Thoracic aorta (tissue), 2 donors: ENCODE measurements at regions not wholly inside any gene's neighbourhood (a gene's known extent, or its start where the extent isn't known, plus 50 kb on each side); places are given as distances from the start of the nearest gene placed in this dataset.
A peak's percentile ranks its signal among the peaks of the same experiment; 100 is the strongest.
"Not testable (repeated sequence)": the region's sequence is repeated elsewhere in the genome, so short reads cannot be mapped to it uniquely, and the experiment has no call there.

Experiments used
- ATAC-seq: fragments of 150-250 bp; one replicate; pipeline ENCODE4 v1.8.0; 2017; ENCODE audit warnings: low read depth; ENCODE audit not compliant: insufficient number of reproducible peaks, low FRiP score
- DNase-seq: peaks from one replicate; pipeline ENCODE4 v3.0.0-alpha.2; 2020; ENCODE audit warnings: low spot score
- H3K27ac ChIP-seq, 2 donors: fragments of 200-600 bp; sonication (generic); 1 replicate in 1 of 2; 2 replicates in 1 of 2; pipeline ENCODE4 v1.5.1; 2016; ENCODE audit warnings: mild to moderate bottlenecking in 2 of 2, moderate library complexity in 2 of 2
- H3K27me3 ChIP-seq: fragments of 200-600 bp; sonication (generic); replicated peaks from 2 replicates; pipeline ENCODE4 v1.6.0; 2016; ENCODE audit warnings: mild to moderate bottlenecking; ENCODE audit not compliant: insufficient read depth
- H3K36me3 ChIP-seq: fragments of 200-600 bp; sonication (generic); one replicate; pipeline ENCODE4 v1.5.1; 2016
- H3K4me1 ChIP-seq, 2 donors: fragments of 200-600 bp; sonication (generic); 1 replicate in 1 of 2; 2 replicates in 1 of 2; pipeline versions ENCODE4 v1.5.1 to v1.6.0; 2016; ENCODE audit warnings: low read depth in 2 of 2, mild to moderate bottlenecking in 1 of 2; ENCODE audit not compliant: control insufficient read depth in 1 of 2
- H3K4me3 ChIP-seq: fragments of 200-600 bp; sonication (generic); 2 replicates; pipeline ENCODE4 v1.5.1; 2016; ENCODE audit warnings: mild to moderate bottlenecking
- H3K9me3 ChIP-seq: fragments of 200-600 bp; sonication (generic); 2 replicates; pipeline ENCODE4 v1.5.1; 2016
- TF ChIP-seq, protein P1 (sequence below): fragments of 200-600 bp; sonication (generic); IDR thresholded peaks from one replicate; pipeline ENCODE4 v1.5.1; 2019; ENCODE audit warnings: antibody characterized with exemption

DNA sequence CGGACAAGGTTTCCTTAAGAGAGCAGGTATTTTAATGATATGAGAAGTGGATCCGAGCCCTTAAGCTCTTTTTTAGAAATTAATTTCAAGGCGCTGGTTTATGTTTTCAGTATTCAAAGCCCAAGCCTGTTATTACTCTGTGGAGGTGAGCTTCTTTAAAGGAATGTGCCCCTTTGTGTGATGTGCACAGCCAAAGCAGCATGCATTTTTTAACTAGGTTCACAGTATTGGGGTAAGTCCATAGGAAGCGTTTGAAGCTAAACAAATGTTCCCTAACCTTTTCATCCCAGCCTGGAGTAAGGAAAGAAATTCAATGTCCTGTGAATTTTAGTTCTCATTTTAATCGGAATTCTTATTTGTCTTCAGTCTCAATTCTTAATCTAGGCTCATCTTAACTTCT lies 217.5 kb downstream of the KCTD12 start:
- TF ChIP-seq, protein P1, sequence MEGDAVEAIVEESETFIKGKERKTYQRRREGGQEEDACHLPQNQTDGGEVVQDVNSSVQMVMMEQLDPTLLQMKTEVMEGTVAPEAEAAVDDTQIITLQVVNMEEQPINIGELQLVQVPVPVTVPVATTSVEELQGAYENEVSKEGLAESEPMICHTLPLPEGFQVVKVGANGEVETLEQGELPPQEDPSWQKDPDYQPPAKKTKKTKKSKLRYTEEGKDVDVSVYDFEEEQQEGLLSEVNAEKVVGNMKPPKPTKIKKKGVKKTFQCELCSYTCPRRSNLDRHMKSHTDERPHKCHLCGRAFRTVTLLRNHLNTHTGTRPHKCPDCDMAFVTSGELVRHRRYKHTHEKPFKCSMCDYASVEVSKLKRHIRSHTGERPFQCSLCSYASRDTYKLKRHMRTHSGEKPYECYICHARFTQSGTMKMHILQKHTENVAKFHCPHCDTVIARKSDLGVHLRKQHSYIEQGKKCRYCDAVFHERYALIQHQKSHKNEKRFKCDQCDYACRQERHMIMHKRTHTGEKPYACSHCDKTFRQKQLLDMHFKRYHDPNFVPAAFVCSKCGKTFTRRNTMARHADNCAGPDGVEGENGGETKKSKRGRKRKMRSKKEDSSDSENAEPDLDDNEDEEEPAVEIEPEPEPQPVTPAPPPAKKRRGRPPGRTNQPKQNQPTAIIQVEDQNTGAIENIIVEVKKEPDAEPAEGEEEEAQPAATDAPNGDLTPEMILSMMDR, result no peak
- no peaks in the 10 kb centered on the region for H3K27me3 ChIP-seq

DNA sequence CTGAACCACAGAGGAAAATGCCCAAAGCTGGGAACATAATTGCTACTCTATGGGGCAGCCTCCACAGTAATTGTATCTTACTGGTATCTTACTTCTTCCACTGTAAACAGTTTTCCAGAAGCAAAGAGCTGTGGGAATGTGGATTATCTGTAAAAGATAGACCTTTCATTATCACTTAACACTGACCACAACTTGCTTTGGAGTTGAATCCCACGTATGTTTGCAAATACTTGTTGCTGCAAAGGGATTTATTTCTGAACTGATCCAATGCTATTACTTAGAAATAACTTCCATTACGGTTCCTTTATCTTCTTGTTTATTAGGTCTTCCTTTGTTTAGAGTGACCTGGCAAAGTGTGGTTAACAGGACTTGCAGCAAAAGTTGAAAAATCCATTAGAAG lies 218.1 kb downstream of the KCTD12 start:
- H3K4me3 ChIP-seq, result no peak overlapping the region
- no peaks in the 10 kb centered on the region for H3K27me3 ChIP-seq
- no peak for ATAC-seq
- H3K27ac ChIP-seq, result no peak overlapping the region
- TF ChIP-seq, protein P1, result no peak
- H3K36me3 ChIP-seq, result no peaks in the 10 kb centered on the region
- H3K9me3 ChIP-seq, result no peaks in the 10 kb centered on the region
- no peak for DNase-seq
- peaks cover 6 to 24% of the 10 kb centered on the region in 2 donors for H3K4me1 ChIP-seq

More for the DNA sequence above, 217.5 kb downstream of the KCTD12 start:
- H3K4me3 ChIP-seq, result no peak overlapping the region
- H3K4me1 ChIP-seq, result peaks cover 4 to 20% of the 10 kb centered on the region in 2 donors
- DNase-seq, result no peak
- H3K36me3 ChIP-seq, result no peaks in the 10 kb centered on the region
- no peak for ATAC-seq
- no peak overlapping the region for H3K27ac ChIP-seq
- H3K9me3 ChIP-seq, result no peaks in the 10 kb centered on the region

DNA sequence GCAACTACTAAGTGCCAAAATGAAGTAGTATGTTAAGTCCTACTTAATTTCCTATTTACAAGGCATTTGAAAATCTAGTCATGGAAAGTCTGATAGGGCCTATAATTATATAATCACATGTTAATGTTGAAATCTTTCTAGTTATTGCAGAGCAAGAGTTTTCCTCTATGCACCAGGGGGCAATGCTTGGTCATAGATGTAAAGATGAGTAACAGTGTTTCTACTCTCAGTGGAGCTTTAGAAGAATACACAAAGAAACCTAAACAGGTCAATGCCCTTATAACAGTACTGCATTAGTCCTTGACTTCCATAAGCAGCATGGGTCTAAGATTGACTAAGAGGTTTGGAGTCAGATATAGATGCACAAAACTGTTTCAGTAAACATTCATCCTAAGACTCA lies 218.7 kb downstream of the KCTD12 start:
- no peaks in the 10 kb centered on the region for H3K9me3 ChIP-seq
- peaks cover 11 to 22% of the 10 kb centered on the region in 2 donors for H3K4me1 ChIP-seq
- DNase-seq, result no peak
- no peak for ATAC-seq
- no peak overlapping the region for H3K27ac ChIP-seq
- no peaks in the 10 kb centered on the region for H3K36me3 ChIP-seq
- TF ChIP-seq, protein P1, result no peak
- H3K4me3 ChIP-seq, result no peak overlapping the region
- H3K27me3 ChIP-seq, result no peaks in the 10 kb centered on the region

DNA sequence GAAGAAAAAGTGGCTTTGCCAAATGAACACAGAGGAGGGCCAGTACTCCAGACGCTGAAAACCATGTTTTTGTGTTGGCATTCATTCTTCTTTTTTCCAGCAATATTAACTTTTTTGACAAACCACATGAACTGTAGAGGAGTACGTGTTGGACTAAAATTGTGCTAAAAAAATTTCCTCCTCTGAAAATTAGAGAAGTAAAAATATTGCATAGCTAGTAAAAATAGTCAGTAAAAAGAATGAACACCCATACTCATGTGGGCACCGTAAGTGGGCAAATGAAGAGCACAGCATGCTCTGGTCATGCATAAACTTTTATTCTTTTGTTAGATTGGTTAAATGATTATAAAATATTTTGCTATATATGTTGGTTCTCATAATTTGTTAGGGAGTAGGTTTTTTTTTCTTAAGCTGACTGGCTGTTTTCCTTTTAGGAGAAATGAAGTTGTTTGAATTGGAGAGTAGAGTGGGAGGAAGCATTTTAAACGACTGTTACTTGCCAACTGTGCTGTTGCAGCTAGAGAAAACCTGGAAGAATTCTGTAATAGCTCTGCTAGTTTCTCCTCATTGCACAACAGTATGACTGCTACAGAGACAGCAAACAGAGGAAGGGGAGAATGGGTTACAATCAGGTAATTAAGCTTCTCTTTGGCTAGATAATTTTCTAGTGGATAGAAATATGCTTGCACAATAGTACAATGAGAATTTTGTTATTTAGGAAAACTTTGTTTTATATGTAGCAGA lies 222.4 kb downstream of the KCTD12 start:
- TF ChIP-seq, protein P1, result no peak
- peak overlapping the region; percentile 28 for H3K4me3 ChIP-seq

DNA sequence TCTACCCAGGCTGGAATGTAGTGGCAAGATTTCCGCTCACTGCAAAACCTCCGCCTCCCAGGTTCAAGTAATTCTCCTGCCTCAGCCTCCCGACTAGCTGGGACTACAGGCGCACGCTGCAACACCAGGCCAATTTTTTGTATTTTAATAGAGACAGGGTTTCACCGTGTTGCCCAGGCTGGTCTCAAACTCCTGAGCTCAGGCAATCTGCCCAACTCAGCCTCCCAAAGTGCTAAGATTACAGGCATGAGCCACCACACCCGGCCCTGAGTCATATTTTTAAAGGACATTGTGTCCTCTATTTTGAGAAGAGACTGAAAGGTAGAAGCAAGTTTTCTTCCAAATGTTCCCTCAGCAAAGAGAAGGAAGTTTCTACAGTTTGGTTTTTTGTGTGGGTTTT lies 227.1 kb downstream of the KCTD12 start:
- H3K27me3 ChIP-seq, H3K36me3 ChIP-seq, DNase-seq, H3K9me3 ChIP-seq, H3K27ac ChIP-seq, H3K4me3 ChIP-seq, ATAC-seq: not testable (repeated sequence)
- peaks cover 8 to 13% of the 10 kb centered on the region in 2 donors for H3K4me1 ChIP-seq

More for the DNA sequence above, 222.4 kb downstream of the KCTD12 start:
- Histone ChIP-seq H3K27ac (peak overlapping the region; percentile 31 to 51), H3K4me1 (peaks cover 11 to 22% of the 10 kb centered on the region in 2 donors), H3K9me3 (no peaks in the 10 kb centered on the region), H3K27me3 (no peaks in the 10 kb centered on the region), H3K36me3 (no peaks in the 10 kb centered on the region)
- ATAC-seq, result no peak
- DNase-seq, result no peak

DNA sequence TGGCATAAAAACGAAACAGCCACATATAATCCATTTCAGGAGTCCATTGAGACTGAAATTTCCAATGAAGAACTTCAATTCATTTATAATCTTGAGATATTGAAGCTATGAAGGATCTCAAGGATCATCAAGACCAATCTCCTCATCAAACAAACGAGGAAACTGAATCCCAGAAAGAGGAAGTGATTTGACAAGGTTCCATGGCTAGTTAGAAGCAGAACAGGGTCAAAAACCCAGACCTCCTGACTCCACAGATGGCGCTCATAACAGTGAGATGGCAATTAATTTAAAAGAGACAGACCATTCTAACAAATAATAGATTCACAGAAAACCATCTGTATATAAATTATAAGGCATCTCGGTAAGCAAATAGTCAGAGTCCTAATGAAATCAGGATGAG lies 229.7 kb downstream of the KCTD12 start:
- Histone ChIP-seq H3K36me3 (no peaks in the 10 kb centered on the region), H3K9me3 (no peaks in the 10 kb centered on the region), H3K4me1 (no peaks in the 10 kb centered on the region), H3K27me3 (no peaks in the 10 kb centered on the region), H3K27ac (no peak overlapping the region), H3K4me3 (no peak overlapping the region)
- ATAC-seq, result no peak
- DNase-seq, result no peak
- TF ChIP-seq, protein P1, result no peak
